ENCODE measurements at regions not wholly inside any gene's neighbourhood (a gene's known extent, or its start where the extent isn't known, plus 50 kb on each side); places are given as distances from the start of the nearest gene placed in this dataset.

- TF ChIP-seq TCF4 (CRISPR knock-in tag; IDR thresholded peaks at IDR 0.05; ENCODE audit: borderline replicate concordance) (no peak), PATZ1 (CRISPR knock-in tag; IDR thresholded peaks at IDR 0.05; ENCODE audit: borderline replicate concordance) (no peak), ARNTL (CRISPR knock-in tag; IDR thresholded peaks at IDR 0.05; ENCODE audit: borderline replicate concordance, low read depth) (no peak), POU6F1 (CRISPR knock-in tag; IDR thresholded peaks at IDR 0.05; ENCODE audit: borderline replicate concordance, low read depth) (no peak), ESRRG (CRISPR knock-in tag; IDR thresholded peaks at IDR 0.05) (no peak), OSR1 (CRISPR knock-in tag; IDR thresholded peaks at IDR 0.05) (no peak)
These were observed 199.4 kb downstream of the FCRL5 start for GRCh38 chr1:157352817-157353408.

All from SK-N-SH treated with all-trans-retinoic acid at 6 μM for 48 hours (cell line).